ENCODE measurements at regions not wholly inside any gene's neighbourhood (a gene's known extent, or its start where the extent isn't known, plus 50 kb on each side); places are given as distances from the start of the nearest gene placed in this dataset.

DNA sequence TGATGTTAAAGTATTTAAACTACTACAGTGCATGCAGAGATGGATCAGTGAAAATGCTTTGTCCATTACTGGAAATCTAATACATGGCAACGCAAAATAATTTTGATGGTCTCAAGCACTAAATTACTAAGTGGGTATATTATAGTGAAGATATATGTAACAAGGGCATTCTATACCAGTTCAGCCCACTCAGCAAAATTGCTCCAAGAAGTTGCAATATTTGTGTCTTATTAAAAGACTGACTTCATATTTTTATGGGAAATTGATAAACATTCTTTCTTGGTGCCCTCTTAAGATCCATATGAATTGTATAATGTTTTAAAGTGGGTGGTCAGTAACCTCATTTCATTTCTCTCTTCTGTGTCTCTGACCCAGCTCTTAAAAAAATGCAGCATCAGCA, 343.1 kb upstream of the MEX3C start:
- DNase-seq (ENCODE audit: low spot score): no peak
- POLR2A ChIA-PET: no interaction called here
- H3K4me3 Mint-ChIP-seq: no peak overlapping the region
- H3K9me3 Mint-ChIP-seq: no peaks in the 10 kb centered on the region
- no peaks in the 10 kb centered on the region for H3K27me3 Mint-ChIP-seq (ENCODE audit: low read depth)
- CTCF ChIA-PET: no interaction called here
- ATAC-seq: no peak
- no peaks in the 10 kb centered on the region for H3K36me3 Mint-ChIP-seq
- peaks cover 21% of the 10 kb centered on the region for H3K4me1 Mint-ChIP-seq
- no peak overlapping the region for H3K27ac Mint-ChIP-seq
- TF ChIP-seq CBFB (CRISPR knock-in tag; IDR thresholded peaks at IDR 0.05; ENCODE audit: low read depth) (no peak), MYBL2 (CRISPR knock-in tag; IDR thresholded peaks at IDR 0.05) (no peak), ZNF232 (CRISPR knock-in tag; IDR thresholded peaks at IDR 0.05) (no peak), ESRRA (CRISPR knock-in tag; IDR thresholded peaks at IDR 0.05; ENCODE audit: borderline replicate concordance) (no peak), NR1H2 (CRISPR knock-in tag; IDR thresholded peaks at IDR 0.05) (no peak), RORB (CRISPR knock-in tag; IDR thresholded peaks at IDR 0.05) (no peak), SP1 (CRISPR knock-in tag; conservative IDR thresholded peaks at IDR 0.05) (no peak), JUN (CRISPR knock-in tag; IDR thresholded peaks at IDR 0.05) (no peak), ZBTB21 (CRISPR knock-in tag; IDR thresholded peaks at IDR 0.05; ENCODE audit: borderline replicate concordance) (no peak), ZNF671 (CRISPR knock-in tag; IDR thresholded peaks at IDR 0.05) (no peak), FOXJ3 (CRISPR knock-in tag; IDR thresholded peaks at IDR 0.05; ENCODE audit: borderline replicate concordance) (no peak), NFATC4 (CRISPR knock-in tag; IDR thresholded peaks at IDR 0.05) (no peak), ZNF263 (CRISPR knock-in tag; IDR thresholded peaks at IDR 0.05; ENCODE audit: low read depth) (no peak), NFYB (CRISPR knock-in tag; conservative IDR thresholded peaks at IDR 0.05; ENCODE audit: low read depth) (no peak), HMGA2 (CRISPR knock-in tag; IDR thresholded peaks at IDR 0.05) (no peak)
- TF ChIP-seq, protein P1, sequence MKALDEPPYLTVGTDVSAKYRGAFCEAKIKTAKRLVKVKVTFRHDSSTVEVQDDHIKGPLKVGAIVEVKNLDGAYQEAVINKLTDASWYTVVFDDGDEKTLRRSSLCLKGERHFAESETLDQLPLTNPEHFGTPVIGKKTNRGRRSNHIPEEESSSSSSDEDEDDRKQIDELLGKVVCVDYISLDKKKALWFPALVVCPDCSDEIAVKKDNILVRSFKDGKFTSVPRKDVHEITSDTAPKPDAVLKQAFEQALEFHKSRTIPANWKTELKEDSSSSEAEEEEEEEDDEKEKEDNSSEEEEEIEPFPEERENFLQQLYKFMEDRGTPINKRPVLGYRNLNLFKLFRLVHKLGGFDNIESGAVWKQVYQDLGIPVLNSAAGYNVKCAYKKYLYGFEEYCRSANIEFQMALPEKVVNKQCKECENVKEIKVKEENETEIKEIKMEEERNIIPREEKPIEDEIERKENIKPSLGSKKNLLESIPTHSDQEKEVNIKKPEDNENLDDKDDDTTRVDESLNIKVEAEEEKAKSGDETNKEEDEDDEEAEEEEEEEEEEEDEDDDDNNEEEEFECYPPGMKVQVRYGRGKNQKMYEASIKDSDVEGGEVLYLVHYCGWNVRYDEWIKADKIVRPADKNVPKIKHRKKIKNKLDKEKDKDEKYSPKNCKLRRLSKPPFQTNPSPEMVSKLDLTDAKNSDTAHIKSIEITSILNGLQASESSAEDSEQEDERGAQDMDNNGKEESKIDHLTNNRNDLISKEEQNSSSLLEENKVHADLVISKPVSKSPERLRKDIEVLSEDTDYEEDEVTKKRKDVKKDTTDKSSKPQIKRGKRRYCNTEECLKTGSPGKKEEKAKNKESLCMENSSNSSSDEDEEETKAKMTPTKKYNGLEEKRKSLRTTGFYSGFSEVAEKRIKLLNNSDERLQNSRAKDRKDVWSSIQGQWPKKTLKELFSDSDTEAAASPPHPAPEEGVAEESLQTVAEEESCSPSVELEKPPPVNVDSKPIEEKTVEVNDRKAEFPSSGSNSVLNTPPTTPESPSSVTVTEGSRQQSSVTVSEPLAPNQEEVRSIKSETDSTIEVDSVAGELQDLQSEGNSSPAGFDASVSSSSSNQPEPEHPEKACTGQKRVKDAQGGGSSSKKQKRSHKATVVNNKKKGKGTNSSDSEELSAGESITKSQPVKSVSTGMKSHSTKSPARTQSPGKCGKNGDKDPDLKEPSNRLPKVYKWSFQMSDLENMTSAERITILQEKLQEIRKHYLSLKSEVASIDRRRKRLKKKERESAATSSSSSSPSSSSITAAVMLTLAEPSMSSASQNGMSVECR (CRISPR knock-in tag; IDR thresholded peaks at IDR 0.05; ENCODE audit: borderline replicate concordance): no peak
- TF ChIP-seq, protein P2, sequence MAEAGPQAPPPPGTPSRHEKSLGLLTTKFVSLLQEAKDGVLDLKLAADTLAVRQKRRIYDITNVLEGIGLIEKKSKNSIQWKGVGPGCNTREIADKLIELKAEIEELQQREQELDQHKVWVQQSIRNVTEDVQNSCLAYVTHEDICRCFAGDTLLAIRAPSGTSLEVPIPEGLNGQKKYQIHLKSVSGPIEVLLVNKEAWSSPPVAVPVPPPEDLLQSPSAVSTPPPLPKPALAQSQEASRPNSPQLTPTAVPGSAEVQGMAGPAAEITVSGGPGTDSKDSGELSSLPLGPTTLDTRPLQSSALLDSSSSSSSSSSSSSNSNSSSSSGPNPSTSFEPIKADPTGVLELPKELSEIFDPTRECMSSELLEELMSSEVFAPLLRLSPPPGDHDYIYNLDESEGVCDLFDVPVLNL (CRISPR knock-in tag; IDR thresholded peaks at IDR 0.05; ENCODE audit: borderline replicate concordance, low read depth): no peak
- TF ChIP-seq, protein P3, sequence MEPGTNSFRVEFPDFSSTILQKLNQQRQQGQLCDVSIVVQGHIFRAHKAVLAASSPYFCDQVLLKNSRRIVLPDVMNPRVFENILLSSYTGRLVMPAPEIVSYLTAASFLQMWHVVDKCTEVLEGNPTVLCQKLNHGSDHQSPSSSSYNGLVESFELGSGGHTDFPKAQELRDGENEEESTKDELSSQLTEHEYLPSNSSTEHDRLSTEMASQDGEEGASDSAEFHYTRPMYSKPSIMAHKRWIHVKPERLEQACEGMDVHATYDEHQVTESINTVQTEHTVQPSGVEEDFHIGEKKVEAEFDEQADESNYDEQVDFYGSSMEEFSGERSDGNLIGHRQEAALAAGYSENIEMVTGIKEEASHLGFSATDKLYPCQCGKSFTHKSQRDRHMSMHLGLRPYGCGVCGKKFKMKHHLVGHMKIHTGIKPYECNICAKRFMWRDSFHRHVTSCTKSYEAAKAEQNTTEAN (CRISPR knock-in tag; IDR thresholded peaks at IDR 0.05): no peak
- TF ChIP-seq, protein P4, sequence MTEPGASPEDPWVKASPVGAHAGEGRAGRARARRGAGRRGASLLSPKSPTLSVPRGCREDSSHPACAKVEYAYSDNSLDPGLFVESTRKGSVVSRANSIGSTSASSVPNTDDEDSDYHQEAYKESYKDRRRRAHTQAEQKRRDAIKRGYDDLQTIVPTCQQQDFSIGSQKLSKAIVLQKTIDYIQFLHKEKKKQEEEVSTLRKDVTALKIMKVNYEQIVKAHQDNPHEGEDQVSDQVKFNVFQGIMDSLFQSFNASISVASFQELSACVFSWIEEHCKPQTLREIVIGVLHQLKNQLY (CRISPR knock-in tag; IDR thresholded peaks at IDR 0.05): no peak

DNA sequence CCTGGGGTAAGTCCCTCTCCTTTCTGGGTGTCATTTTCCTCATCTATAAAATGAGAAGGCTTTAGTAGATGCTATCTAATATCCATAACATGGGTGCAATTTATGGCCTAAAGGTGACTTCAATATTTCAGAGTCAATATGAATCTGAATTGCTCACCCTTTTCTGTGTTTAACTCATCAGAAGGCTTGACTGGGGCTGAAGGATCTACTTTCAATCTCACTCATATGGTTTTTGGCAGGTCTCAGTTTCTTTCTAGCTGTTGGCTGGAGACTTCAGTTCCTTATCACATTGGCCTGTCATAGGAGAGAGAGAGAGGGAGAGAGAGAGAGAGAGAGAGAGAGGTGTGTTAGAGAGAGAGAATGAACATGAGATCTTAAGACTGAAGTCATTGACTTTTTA, 343.7 kb upstream of the MEX3C start:
- ATAC-seq (no peak), DNase-seq (ENCODE audit: low spot score) (no peak)
- Mint-ChIP-seq H3K27ac (no peak overlapping the region), H3K36me3 (no peaks in the 10 kb centered on the region), H3K9me3 (no peaks in the 10 kb centered on the region), H3K4me1 (peaks cover 18% of the 10 kb centered on the region), H3K4me3 (no peak overlapping the region), H3K27me3 (ENCODE audit: low read depth) (no peaks in the 10 kb centered on the region)
- CTCF ChIA-PET: no interaction called here
- POLR2A ChIA-PET: interaction anchor here (0.6 kb wide), 1 partner anchor 373 kb away, joined by 3 read pairs; no protein-coding TSS in a partner anchor
- TF ChIP-seq, protein P5, sequence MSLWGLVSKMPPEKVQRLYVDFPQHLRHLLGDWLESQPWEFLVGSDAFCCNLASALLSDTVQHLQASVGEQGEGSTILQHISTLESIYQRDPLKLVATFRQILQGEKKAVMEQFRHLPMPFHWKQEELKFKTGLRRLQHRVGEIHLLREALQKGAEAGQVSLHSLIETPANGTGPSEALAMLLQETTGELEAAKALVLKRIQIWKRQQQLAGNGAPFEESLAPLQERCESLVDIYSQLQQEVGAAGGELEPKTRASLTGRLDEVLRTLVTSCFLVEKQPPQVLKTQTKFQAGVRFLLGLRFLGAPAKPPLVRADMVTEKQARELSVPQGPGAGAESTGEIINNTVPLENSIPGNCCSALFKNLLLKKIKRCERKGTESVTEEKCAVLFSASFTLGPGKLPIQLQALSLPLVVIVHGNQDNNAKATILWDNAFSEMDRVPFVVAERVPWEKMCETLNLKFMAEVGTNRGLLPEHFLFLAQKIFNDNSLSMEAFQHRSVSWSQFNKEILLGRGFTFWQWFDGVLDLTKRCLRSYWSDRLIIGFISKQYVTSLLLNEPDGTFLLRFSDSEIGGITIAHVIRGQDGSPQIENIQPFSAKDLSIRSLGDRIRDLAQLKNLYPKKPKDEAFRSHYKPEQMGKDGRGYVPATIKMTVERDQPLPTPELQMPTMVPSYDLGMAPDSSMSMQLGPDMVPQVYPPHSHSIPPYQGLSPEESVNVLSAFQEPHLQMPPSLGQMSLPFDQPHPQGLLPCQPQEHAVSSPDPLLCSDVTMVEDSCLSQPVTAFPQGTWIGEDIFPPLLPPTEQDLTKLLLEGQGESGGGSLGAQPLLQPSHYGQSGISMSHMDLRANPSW (CRISPR knock-in tag; conservative IDR thresholded peaks at IDR 0.05; ENCODE audit: low read depth): no peak
- TF ChIP-seq, protein P3 (CRISPR knock-in tag; IDR thresholded peaks at IDR 0.05): no peak
- TF ChIP-seq TEAD1 (CRISPR knock-in tag; IDR thresholded peaks at IDR 0.05) (no peak), MYBL2 (CRISPR knock-in tag; IDR thresholded peaks at IDR 0.05) (no peak), HMGA2 (CRISPR knock-in tag; IDR thresholded peaks at IDR 0.05) (no peak), RORB (CRISPR knock-in tag; IDR thresholded peaks at IDR 0.05) (no peak), GRHL2 (CRISPR knock-in tag; IDR thresholded peaks at IDR 0.05; ENCODE audit: insufficient replicate concordance, severe bottlenecking) (no peak), NR1H2 (CRISPR knock-in tag; IDR thresholded peaks at IDR 0.05) (no peak), JAZF1 (CRISPR knock-in tag; IDR thresholded peaks at IDR 0.05) (no peak), ZBTB21 (CRISPR knock-in tag; IDR thresholded peaks at IDR 0.05; ENCODE audit: borderline replicate concordance) (no peak), IRF2 (CRISPR knock-in tag; IDR thresholded peaks at IDR 0.05; ENCODE audit: borderline replicate concordance, low read depth) (no peak)
- TF ChIP-seq, protein P6, sequence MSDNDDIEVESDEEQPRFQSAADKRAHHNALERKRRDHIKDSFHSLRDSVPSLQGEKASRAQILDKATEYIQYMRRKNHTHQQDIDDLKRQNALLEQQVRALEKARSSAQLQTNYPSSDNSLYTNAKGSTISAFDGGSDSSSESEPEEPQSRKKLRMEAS (CRISPR knock-in tag; IDR thresholded peaks at IDR 0.05): no peak
